Epithelial cell of proximal tubule (primary cell): ENCODE measurements at regions not wholly inside any gene's neighbourhood (a gene's known extent, or its start where the extent isn't known, plus 50 kb on each side); places are given as distances from the start of the nearest gene placed in this dataset.

Experiments used
- DNase-seq: peaks from one replicate; pipeline ENCODE4 v3.0.0-alpha.2; 2011; ENCODE audit warnings: low read depth
- H3K4me3 ChIP-seq: 2 replicates; pipeline ENCODE4 v1.5.1; 2011; ENCODE audit warnings: low read depth, mild to moderate bottlenecking, low read length
- CTCF ChIP-seq: conservative IDR thresholded peaks from 2 replicates; pipeline ENCODE4 v1.5.1; 2012; ENCODE audit warnings: low read depth, mild to moderate bottlenecking, low read length

GRCh38 chrX:7218321-7219152 is 70.6 kb upstream of the PUDP start:
- TF ChIP-seq CTCF: no peak
- no peak for DNase-seq

GRCh38 chrX:7216981-7217587 is 69.1 kb upstream of the PUDP start:
- no peak for DNase-seq
- TF ChIP-seq CTCF: no peak
- H3K4me3 ChIP-seq: no peak overlapping the region

More at GRCh38 chrX:7218321-7219152, 70.6 kb upstream of the PUDP start:
- no peak overlapping the region for H3K4me3 ChIP-seq

- TF ChIP-seq CTCF: no peak
- H3K4me3 ChIP-seq: no peak overlapping the region
- no peak for DNase-seq
Observed at GRCh38 chrX:7215842-7216241, 67.9 kb upstream of the PUDP start.

- no peak for TF ChIP-seq CTCF
- no peak for DNase-seq
- no peak overlapping the region for H3K4me3 ChIP-seq
Observed at GRCh38 chrX:7214251-7214650, 66.3 kb upstream of the PUDP start.

- no peak for DNase-seq
- TF ChIP-seq CTCF: no peak
Observed at GRCh38 chrX:7205037-7205577, 57.2 kb upstream of the PUDP start.

GRCh38 chrX:7204619-7205018 is 56.7 kb upstream of the PUDP start:
- H3K4me3 ChIP-seq: no peak overlapping the region
- no peak for TF ChIP-seq CTCF
- no peak for DNase-seq

More at GRCh38 chrX:7205037-7205577, 57.2 kb upstream of the PUDP start:
- H3K4me3 ChIP-seq: no peak overlapping the region
